ENCODE measurements at regions not wholly inside any gene's neighbourhood (a gene's known extent, or its start where the extent isn't known, plus 50 kb on each side); places are given as distances from the start of the nearest gene placed in this dataset.
"Not testable (repeated sequence)": the region's sequence is repeated elsewhere in the genome, so short reads cannot be mapped to it uniquely, and the experiment has no call there.

DNA sequence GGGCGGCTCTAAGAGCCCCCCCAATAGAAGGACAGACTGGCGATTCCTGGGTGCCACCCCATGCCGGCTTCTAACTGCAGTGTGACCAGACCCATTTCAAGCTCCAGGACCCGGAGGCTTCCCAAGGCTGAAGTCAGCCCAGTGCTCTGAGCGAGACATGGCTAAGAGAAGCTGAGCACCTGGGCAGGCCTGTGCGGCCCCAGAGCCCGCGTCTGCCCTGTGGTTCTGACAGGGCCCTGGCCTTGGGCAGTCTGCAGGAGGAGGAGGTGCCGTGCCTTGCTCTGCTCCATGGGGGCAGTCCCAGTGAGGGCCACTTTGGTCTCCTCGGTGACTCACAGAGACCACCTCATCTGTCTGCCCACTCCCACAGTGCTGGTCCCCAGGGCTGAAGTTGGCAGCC lies 1314.2 kb downstream of the BRD1 start:
- DNase-seq (ENCODE audit: low spot score) = no peak

DNA sequence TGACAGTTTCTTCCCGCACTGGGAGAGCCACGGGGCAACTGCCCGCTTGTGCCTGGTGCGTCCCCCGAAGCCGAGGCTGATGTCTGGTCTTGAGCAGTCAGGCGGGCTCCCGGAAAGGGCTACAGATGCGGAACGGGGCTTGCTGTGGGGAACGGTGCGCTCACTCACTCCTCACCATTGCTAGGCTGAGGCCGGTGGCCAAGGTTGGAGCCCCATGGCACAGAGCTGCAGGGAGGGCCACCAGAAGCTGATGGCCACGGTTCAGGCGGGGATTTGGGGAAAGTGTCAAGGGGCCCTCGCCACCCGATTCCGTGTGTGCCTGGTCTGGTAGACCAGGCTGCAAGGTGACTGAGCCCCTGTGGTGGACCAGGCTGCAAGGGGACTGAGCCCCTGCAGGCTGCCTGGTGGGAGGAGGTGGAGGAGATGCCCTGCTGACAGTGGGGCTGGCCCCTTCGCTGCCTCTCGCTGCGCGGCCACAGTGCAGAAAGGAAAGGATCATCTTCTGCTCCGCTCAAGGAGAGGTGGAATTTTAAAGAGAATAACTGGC lies 1315.8 kb downstream of the BRD1 start:
- no peak for DNase-seq (ENCODE audit: low spot score)

DNA sequence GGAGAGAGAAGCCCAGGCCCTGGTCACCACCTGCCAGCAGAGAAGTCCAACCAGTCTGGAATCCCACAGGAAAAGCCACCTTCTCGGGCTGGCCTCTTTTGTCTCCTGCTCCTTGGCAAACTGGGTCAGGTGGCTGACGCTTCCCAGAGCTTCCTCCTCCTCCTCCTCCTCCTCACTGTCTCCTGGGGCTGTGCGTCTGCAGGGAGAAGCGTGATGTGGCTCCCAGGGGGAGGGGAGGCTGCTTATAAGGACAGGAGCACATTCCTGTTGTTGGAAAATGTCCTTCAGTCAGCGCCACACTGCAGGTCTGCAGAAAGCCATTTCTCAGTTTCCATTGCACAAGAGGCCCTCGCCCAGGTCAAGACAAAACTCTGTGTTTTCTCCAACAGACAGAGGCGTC lies 1316.5 kb downstream of the BRD1 start:
- no peak for DNase-seq (ENCODE audit: low spot score)

DNA sequence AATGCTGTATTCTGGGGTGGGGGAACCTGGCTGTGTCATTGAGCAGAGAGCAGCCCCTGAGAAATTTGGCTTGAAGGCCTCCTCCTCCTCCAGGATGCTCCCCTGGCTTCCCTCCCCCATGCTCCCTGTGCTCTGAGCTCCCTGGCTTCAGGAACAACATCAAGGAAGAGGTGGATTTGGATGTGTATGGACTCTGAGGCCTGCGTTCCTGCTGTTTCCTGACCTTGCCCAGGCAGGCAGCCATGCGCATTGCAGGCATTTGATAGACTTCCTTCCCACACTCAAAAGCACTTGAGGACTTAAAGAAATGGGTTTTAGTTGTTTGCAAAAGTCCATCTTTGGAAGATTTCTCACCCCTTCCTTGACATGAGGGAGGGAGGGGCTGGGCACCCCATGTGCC lies 1317.1 kb downstream of the BRD1 start:
- no peak for DNase-seq (ENCODE audit: low spot score)

DNA sequence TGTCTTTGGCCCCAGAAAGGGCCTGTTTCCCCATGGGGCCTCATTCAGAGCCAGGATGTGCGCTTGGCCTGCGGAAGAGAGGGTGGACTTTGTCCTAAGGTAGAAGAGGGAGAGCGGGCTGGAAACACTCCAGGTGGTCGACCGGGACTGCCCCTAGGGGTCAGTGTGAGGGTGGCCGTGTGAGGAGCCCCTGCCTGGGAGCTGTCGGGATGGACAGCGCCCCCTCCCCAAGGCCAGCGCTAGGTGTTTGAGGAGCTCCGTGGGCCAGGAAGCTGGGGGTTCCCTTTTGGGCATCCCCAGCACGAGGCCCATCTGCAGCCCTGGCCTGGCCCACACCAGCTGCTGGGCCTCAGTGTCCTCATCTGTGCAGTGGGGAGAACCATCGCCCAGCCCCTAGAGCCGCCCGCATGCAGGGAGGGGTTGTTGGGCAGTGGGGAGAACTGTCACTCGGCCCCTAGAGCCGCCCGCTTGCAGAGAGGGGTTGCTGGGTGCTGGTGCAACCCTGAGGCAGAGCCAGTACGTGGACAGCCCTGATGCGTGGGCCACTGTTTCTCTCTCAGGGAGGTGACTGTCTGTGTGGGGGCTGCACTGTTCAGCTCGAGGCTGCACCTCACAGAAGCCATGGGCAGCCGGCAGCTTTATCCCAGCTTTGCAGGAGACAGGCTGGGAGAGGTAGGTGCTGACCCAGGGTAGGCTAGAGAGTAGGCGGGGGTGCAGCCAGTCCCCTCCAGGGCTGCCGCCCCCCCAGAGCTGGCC lies 1319.9 kb downstream of the BRD1 start:
- DNase-seq (ENCODE audit: low spot score) = no peak

DNA sequence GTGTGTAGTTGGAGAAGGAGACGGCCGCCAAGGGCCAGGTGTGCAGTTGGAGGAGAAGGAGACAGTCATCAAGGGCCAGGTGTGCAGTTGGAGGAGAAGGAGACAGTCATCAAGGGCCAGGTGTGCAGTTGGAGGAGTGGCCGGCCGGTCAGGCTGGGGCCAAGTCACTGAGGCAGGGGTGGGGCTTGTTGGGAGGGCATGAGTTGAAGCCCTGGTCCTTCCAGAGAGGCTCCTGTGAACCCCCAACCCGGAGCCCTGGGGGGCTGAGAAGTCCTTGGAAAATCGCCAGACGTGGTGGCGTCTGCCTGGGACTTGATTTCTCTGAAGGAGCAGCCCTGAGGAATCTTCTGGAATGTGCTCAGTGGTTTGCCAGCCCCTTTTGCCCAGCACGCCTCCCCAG lies 1320.5 kb downstream of the BRD1 start:
- DNase-seq (ENCODE audit: low spot score) = no peak

DNA sequence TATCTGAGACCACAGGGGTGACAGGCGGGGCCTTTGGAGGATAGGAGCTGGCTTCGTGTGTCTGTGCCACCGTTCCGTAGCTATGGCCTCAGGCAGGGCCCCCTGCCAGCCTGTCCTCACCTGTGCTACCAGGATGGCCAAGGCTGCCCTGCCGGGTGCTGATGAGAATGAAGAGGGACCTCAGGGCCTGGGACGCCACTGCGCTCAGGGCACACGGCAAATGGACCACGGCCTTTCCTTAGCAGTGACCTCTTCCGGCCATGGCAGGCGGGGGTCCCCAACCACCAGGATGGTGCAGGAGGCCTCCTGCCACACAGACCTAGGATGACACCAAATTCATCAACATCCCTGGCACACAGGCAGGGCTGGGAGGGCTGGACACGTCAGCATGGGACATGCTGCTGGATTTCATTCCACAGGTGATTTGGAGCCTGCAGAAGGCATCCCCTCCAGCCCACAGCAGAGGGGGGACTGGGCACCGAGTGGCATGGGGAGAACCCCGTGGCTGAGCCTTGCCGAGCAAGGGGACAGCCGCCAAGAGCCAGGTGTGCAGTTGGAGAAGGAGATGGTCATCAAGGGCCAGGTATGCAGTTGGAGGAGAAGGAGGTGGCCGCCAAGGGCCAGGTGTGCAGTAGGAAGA lies 1321.0 kb downstream of the BRD1 start:
- DNase-seq (ENCODE audit: low spot score) = no peak

DNA sequence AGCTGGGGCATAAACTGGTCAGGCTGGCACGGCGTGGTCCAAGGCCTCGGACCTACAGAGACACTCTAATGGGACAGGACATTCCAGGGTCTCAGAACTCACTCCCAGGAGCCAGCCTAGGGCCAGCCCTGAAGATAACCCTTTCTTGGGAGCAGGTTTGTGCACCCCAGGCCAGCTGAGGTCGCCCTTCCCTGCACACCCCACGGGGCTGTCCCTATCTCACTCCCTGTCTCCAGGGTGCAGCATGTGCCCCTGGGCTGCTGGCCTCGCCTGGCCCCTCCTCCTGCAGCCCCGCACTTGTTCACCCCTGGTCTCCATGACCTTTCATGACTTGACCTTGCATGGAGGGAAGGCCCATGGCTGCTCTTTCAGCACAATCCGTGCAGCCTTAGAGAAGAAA lies 1321.8 kb downstream of the BRD1 start:
- DNase-seq (ENCODE audit: low spot score) = no peak

DNA sequence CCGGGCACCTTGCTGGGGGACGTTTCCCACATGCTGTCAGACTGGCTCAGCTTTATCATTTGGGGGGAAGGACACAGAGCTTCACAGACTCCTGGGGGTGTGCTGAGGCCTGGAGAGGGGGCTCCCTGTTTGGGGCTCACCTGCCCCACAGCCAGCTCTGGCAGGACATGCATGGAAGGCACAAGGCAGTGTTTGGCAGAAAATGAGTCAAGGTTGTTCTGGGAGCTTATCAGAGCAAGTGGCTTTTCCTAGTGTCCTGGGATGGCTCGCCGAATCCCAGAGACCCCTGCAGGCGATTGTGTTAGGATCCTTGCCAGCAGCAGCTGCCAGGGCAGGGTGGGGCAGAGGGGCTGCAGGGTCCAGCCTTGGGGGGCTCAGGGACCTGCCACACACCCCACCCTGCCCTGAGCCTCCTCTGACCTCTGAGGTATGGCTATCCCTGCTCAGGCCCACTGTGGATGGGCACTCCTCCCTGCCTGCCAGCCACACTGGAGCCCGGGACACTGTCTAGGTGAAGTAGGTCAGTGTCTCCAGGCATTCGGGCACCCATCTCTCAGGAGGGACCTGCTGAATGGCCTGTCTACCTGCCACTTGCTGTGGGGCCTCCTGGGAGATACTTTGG lies 1323.0 kb downstream of the BRD1 start:
- no peak for DNase-seq (ENCODE audit: low spot score)

DNA sequence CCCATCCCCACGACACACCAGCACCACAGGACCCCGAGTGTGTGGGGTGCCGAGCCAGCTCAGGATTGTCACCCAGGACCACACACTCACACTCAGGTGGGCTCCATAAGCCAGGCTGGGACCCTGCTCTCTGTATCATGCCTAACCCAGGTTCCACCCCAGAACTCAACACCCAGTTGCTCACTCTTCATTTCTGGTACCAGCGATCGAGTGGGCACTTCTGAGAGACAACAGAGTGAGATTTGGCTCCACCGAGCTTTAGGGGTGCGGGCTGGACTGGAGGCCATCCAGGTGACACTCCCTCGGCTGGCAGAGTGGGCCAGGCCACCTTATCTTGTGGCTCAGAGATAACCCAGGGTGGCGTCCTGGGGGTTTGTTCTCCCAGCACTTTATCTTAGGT lies 1323.8 kb downstream of the BRD1 start:
- DNase-seq (ENCODE audit: low spot score) = no peak

DNA sequence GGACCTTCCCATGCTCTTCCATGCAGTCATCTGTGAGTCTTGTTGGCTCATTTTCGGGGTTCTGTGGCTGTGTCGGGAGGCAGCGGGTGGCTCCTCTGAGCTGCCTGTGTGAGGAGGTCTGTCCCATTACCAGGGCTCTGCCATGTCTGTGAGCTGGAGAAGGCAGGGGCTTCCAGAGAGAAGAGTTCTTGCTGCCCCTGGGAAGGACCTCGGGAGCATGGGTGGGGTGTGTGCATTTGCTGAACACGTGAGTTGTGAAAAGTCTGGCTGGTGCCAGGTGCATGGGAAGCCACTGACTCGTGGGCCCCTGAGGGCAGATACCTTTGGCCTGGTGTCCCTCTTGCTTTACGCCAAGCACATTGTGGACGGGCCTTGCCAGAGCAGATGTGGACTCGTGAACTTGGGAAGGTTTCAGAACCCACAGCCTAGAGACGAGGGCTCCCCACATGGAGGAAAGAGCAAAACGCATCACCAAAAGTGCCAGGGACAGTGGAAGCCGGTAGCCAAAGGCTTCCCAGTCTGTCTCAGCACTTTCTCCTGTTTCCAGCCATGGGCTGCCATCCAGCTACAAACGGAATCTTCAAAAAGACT lies 1324.5 kb downstream of the BRD1 start:
- no peak for DNase-seq (ENCODE audit: low spot score)

DNA sequence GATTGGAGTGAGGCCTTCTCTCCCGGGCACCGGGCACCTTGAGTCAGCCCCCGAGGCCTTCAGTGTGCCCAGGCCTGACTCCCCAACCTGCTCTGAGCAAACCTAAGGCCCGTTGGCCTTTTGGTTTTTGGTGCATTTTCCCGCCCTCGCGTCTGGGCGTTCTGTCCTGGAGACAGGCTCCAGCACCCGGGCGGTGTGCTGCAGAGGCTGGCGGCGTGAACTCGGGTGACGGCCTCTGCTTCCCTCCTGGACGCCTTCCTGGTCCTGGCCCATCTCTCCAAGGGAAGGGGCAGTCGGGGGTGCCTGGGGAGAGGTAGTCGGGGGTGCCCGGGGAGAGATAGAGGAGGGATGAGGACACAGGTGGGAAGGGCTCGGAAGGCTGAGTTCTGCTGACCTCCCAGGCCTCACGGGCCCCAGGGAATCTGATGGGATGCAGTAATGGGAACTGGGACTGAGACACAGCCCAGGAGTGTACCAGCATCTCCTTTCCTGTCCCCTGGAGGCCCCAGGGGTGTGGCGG lies 1326.4 kb downstream of the BRD1 start:
- DNase-seq (ENCODE audit: low spot score) = no peak

DNA sequence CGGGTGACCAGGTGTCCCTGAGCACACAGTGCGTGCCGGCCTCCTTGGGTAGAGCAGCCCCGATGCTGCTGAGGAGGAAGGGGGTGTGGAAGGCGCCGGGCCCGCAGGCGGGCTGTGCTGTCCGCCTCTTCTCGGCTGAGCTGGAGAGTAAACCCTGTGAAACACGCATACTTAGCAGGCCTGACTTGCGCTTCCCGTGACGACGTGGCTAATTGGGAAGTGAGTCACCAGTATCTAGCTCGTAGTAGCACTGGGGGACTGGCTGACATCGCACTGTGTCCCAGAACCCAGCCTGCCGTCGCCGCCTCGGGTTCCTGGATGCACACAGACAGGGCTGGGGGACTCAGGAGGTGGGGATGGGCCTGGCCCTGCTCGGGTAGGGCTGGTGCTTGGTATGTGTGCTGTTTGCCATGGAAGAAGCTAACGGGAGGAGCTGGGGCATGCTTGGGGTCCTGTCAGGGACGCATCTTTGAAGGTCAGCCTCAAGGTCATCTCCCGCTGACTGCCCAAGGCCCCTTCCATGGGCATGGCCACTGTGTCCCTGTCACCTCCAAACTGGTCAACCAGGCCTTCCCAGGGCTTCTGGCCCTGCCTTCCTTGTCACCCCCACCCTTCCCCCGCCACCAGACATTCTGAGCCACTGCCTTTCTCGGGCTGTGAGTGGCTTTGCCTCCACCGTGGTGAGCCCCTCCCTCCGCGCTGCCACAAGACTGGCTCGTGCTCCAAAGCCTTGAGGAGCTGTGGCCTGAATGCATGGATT lies 1327.0 kb downstream of the BRD1 start:
- peak; percentile 48 for DNase-seq (ENCODE audit: low spot score)

DNA sequence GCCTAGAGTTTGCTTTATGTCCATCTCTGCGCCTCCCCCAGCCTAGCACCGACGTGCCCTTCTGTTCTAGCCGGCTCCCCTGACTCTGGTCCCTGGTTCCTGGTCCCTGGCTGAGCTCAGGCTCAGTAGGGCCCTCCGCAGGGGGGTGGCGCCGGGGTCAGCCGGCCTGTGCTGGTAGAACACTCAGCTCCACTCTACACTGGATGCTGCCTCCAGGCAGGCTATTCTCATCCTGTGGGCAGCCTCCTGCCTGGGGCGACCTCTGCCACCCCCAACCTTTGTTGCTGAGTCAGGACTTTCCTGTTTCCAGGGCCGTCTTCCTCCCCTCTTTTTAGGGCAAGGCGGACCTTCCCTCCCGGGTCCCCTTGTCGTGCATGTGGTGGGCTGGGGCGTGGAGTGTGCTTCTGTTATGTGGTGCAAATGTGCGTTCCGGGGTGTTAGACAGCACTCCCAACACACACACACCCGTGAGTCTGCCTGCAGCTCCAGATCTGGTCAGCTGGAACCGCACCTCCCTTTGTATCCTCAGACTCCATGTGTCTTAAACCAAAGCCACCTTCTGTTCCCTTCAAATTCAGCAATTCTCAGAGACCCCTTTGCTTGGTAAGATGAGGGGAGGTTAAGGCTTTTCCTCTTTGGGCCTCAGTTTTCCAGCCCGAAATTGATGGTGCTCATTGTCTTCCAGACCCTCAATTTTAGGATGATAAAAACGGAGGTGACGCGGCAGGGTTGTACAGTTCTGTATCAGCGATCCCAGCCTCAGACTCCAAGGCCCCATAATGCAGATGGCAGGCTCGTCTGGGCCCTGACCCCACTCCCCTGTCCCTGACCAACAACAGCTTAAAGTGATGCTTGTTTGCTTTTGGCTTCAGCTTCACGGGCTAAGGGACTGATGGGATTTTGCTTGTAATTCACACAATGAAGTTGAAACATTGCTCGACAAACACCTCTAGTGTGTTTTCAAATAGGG lies 1327.9 kb downstream of the BRD1 start:
- DNase-seq (ENCODE audit: low spot score) = no peak

DNA sequence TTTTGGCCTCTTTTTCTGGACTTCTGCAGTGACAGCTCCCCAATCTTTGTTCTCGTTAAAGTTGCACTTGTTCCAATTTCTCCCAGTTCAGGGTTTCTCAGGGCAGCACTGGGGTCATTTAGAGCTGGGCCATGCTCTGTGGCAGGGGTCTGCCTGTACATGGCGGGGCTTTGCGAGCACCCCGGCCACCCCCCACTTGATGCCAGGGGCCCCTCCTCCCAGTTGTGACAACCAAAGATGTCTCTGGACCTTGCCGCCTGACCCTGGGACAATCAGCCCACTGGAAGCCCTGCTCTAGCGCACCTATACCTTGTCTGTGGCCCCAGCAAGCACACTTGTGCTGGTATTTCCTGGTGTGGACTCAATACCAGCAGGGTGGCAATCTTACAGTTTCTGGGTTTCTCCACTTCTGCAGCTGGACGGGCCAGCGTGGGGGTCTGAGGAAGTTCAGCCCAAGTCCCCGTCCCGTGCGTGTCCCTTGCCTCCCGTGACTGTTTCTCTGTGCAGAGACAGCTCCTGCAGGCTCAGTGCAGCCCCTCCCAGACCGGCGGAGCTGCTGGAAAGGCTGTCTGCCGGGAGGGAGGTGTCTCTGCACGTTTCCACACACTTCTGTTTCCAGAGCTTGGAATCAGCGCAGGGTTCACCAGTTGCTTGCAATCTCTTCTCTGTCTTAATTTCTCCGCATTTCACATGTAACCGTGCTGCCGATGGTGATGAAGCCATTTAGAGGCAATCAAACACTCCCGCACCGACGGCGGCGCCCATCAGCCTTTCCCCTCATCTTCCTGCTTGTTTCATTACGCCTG lies 1328.9 kb downstream of the BRD1 start:
- no peak for DNase-seq (ENCODE audit: low spot score)

DNA sequence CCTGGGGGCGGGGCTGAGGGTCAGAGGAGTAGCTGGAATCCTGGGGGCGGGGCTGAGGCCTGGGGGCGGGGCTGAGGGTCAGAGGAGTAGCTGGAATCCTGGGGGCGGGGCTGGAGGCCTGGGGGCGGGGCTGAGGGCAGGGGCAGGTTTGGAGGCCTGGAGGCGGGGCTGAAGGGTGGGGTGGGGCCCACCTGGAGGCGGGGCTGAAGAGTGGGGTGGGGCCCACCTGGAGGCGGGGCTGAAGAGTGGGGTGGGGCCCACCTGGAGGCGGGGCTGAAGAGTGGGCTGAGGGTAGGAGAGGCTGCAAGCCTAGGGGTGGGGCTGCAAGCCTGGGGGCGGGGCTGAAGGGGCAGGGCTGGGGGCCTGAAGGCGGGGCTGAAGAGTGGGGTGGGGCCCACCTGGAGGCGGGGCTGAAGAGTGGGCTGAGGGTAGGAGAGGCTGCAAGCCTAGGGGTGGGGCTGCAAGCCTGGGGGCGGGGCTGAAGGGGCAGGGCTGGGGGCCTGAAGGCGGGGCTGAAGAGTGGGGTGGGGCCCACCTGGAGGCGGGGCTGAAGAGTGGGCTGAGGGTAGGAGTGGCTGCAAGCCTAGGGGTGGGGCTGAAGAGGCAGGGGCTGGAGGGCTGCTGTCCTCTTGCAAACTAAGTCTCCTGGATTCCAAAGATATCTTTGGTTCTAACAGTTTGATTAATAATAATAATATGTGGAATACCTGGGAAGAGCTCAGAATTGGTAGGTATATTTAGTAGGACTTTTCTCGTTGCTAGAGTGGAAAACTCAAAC lies 1329.7 kb downstream of the BRD1 start:
- DNase-seq (ENCODE audit: low spot score) = not testable (repeated sequence)

DNA sequence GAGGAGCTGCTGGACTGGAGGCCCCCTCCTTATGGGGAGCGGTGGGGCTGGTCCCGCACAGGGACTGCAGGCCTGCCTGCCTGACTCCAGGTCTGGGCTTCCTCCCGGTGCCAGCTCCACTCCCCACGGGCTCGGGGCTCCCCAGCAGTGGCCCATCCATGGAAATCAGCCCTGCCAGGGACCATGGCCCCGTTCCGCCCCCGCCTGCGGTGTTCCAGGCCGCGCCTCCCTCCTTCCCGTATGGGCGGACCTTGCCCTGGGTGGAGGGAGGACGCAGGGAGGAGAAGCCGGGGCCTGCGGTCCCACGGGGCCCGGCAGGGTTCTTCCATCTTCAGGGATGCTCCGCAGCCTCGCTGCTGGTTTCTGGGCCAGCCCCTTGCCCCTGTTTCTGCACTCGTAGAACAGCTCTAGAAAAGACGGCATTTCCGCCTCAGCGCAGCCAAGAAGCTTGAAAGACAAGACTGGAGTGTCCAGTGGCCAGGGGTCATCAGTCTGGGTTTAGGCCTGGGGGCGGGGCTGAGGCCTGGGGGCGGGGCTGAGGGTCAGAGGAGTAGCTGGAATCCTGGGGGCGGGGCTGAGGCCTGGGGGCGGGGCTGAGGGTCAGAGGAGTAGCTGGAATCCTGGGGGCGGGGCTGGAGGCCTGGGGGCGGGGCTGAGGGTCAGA lies 1330.6 kb downstream of the BRD1 start:
- DNase-seq (ENCODE audit: low spot score) = no peak

DNA sequence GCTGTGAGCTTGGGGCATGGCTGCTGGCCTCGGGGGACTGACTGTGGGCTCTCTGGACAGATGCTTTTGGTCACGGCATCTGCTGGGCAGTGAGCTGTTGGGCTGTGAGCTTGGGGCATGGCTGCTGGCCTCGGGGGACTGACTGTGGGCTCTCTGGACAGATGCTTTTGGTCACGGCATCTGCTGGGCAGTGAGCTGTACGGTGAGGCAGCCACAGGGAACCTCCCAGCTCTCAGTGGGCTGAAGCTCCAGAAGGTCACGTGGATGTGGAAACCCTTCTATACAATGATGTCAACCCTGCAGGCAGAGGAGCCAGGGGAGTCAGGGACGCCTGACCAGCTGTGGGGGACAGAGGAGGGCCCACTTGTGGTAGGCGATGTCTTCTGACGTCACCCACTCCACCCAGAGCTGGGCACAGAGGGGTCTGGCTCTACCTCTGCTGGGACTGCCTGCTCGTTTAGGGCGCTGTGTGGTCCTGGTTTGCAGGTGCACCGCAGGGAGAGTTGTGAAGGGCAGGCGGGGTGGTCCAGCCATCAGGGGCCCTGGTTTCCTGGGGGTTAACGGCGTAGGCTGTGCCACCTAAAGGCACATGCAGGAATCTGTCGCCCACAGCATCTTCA lies 1331.3 kb downstream of the BRD1 start:
- no peak for DNase-seq (ENCODE audit: low spot score)
